B cell (primary cell): ENCODE measurements at regions not wholly inside any gene's neighbourhood (a gene's known extent, or its start where the extent isn't known, plus 50 kb on each side); places are given as distances from the start of the nearest gene placed in this dataset.

ENCODE experiments used
- ATAC-seq: fragments of 200-7000 bp; cut with Tn5 transposase; one replicate; pipeline ENCODE4 v1.10.0; 2021; ENCODE audit warnings: low read depth, mild to moderate bottlenecking, moderate number of reproducible peaks, moderate library complexity
- CTCF ChIA-PET: fragments of 350-600 bp; sonication (Branson Sonifier 250); formaldehyde crosslinking; loops from one replicate; lab custom pipeline; 2021; ENCODE audit warnings: antibody characterized with exemption, inconsistent platforms; lab: Charles Lee
- POLR2A ChIA-PET: fragments of 350-600 bp; sonication (Branson Sonifier 250); formaldehyde crosslinking; loops from one replicate; lab custom pipeline; 2021; ENCODE audit warnings: antibody characterized with exemption; lab: Charles Lee
- DNase-seq: peaks from one replicate; pipeline ENCODE4 v3.0.0; 2013
- H2AFZ ChIP-seq: 2 replicates; pipeline ENCODE4 v1.6.1; 2012; ENCODE audit warnings: mild to moderate bottlenecking, low read depth, low read length; ENCODE audit not compliant: insufficient read depth, poor library complexity, severe bottlenecking
- H3K27ac ChIP-seq, 2 donors: 1 replicate in 1 of 2; 2 replicates in 1 of 2; pipeline ENCODE4 v1.5.1; 2012 to 2013; ENCODE audit warnings: low read length in 2 of 2, mild to moderate bottlenecking in 2 of 2, moderate library complexity in 1 of 2
- H3K27me3 ChIP-seq, 4 experiments: fragments of 200-600 bp in 1 of 4; sonication (generic) in 1 of 4; replicated peaks in 1 of 4; 1 replicate in 2 of 4; 2 replicates in 2 of 4; pipeline versions ENCODE4 v1.6.1 to v1.7.0; 2013 to 2016; ENCODE audit warnings: low read length in 3 of 4, mild to moderate bottlenecking in 2 of 4, mixed read lengths in 1 of 4, moderate library complexity in 1 of 4; ENCODE audit not compliant: insufficient read depth in 4 of 4, control insufficient read depth in 3 of 4; ENCODE audit errors: control extremely low read depth in 1 of 4
- H3K36me3 ChIP-seq, 2 experiments: replicated peaks in 1 of 2; 1 replicate in 1 of 2; 2 replicates in 1 of 2; pipeline versions ENCODE4 v1.6.1 to v1.7.1; 2013; ENCODE audit warnings: low read length in 1 of 2; ENCODE audit not compliant: insufficient read depth in 2 of 2, control insufficient read depth in 1 of 2; ENCODE audit errors: control extremely low read depth in 1 of 2, extremely low read depth in 1 of 2
- H3K4me1 ChIP-seq, 2 donors: fragments of 200-600 bp in 1 of 2; sonication (generic) in 1 of 2; 1 replicate in 1 of 2; 2 replicates in 1 of 2; pipeline versions ENCODE4 v1.5.1 to v1.6.1; 2013 to 2017; ENCODE audit warnings: low read length in 2 of 2; ENCODE audit not compliant: control insufficient read depth in 2 of 2, insufficient read depth in 2 of 2
- H3K4me2 ChIP-seq: replicated peaks from 2 replicates; pipeline ENCODE3; 2012; ENCODE audit warnings: mild to moderate bottlenecking, low read depth, low read length; ENCODE audit not compliant: poor library complexity, severe bottlenecking
- H3K4me3 ChIP-seq, 5 experiments: fragments of 200-600 bp in 1 of 5; sonication (generic) in 1 of 5; 1 replicate in 3 of 5; 2 replicates in 2 of 5; pipeline versions ENCODE4 v1.5.1 to v1.7.0; 2011 to 2016; ENCODE audit warnings: low read length in 4 of 5, mild to moderate bottlenecking in 4 of 5, low read depth in 2 of 5, control low read depth in 1 of 5, moderate library complexity in 1 of 5; ENCODE audit not compliant: insufficient read depth in 1 of 5; ENCODE audit errors: control extremely low read depth in 1 of 5, extremely low read depth in 1 of 5
- H3K79me2 ChIP-seq: fragments of 200-600 bp; sonication (generic); one replicate; pipeline ENCODE4 v1.6.0; 2016; ENCODE audit warnings: low read length; ENCODE audit not compliant: control insufficient read depth, insufficient read depth
- H3K9ac ChIP-seq: fragments of 200-600 bp; sonication (generic); 2 replicates; pipeline ENCODE4 v1.6.1; 2017; ENCODE audit warnings: mild to moderate bottlenecking, low read length, moderate library complexity
- H3K9me3 ChIP-seq, 3 donors: one replicate each; pipeline versions ENCODE4 v1.6.1 to v1.7.1; 2013; ENCODE audit warnings: low read length in 2 of 3; ENCODE audit not compliant: control insufficient read depth in 2 of 3, insufficient read depth in 1 of 3; ENCODE audit errors: control extremely low read depth in 1 of 3
- H4K20me1 ChIP-seq: 2 replicates; pipeline ENCODE4 v1.6.0; 2012; ENCODE audit warnings: mild to moderate bottlenecking, low read length; ENCODE audit not compliant: insufficient read depth, control insufficient read depth, poor library complexity, severe bottlenecking
- H3K27ac Mint-ChIP-seq: one replicate; pipeline ENCODE4 v1.8.0; 2021; ENCODE audit warnings: mixed read lengths
- H3K27me3 Mint-ChIP-seq: one replicate; pipeline ENCODE4 v1.8.0; 2021; ENCODE audit warnings: mixed read lengths
- H3K4me1 Mint-ChIP-seq: one replicate; pipeline ENCODE4 v1.8.0; 2021; ENCODE audit warnings: mixed read lengths
- H3K4me3 Mint-ChIP-seq: one replicate; pipeline ENCODE4 v1.8.0; 2021; ENCODE audit warnings: mixed read lengths
- H3K9me3 Mint-ChIP-seq: one replicate; pipeline ENCODE4 v1.8.0; 2022; ENCODE audit warnings: mixed read lengths; ENCODE audit not compliant: insufficient read depth
- CTCF ChIP-seq: fragments of 200-600 bp; IDR thresholded peaks from one replicate; pipeline ENCODE4 v1.8.0; 2022; ENCODE audit warnings: antibody characterized with exemption, mild to moderate bottlenecking
- EZH2 ChIP-seq: IDR thresholded peaks from 2 replicates; pipeline ENCODE4 v1.6.1; 2012; ENCODE audit warnings: borderline replicate concordance, low read depth, mild to moderate bottlenecking, moderate library complexity, low read length; ENCODE audit not compliant: insufficient read depth, poor library complexity, severe bottlenecking
- WGBS: methylation state at CpG from one replicate; pipeline ENCODE4 v1.1.5; 2013; ENCODE audit warnings: missing lambda C conversion rate; ENCODE audit not compliant: insufficient coverage; 5-methylcytosine and 5-hydroxymethylcytosine counted together
- intact Hi-C: fragments of 100-400 bp; cut with micrococcal nuclease; formaldehyde crosslinking; loops from one replicate; pipeline ENCODE4 v1.10.0; 2022

GRCh38 chr10:124287791-124288190 lies 130.9 kb downstream of the OAT start:
- Mint-ChIP-seq H3K4me1 (peaks cover 18% of the 10 kb centered on the region), H3K27ac (no peak overlapping the region), H3K27me3 (no peaks in the 10 kb centered on the region), H3K4me3 (no peak overlapping the region), H3K9me3 (no peaks in the 10 kb centered on the region)
- Histone ChIP-seq H3K27ac (no peak overlapping the region), H3K36me3 (no peaks in the 10 kb centered on the region), H3K4me3 (no peak overlapping the region), H3K4me2 (no peak overlapping the region), H3K4me1 (peaks cover 9 to 16% of the 10 kb centered on the region in 2 donors), H3K9ac (no peak overlapping the region), H4K20me1 (no peaks in the 10 kb centered on the region), H3K27me3 (no peaks in the 10 kb centered on the region), H3K9me3 (no peaks in the 10 kb centered on the region), H2AFZ (no peak overlapping the region), H3K79me2 (no peaks in the 10 kb centered on the region)
- ATAC-seq, result no peak
- 92% methylated on average over 8 of the region's 9 CpGs for WGBS
- ChIA-PET CTCF (no interaction called here), POLR2A (no interaction called here)
- TF ChIP-seq EZH2 (no peak), CTCF (no peak)
- no peak for DNase-seq
- intact Hi-C loops, result loop anchor here (2.0 kb wide), 1 partner anchor 63 kb away; no protein-coding TSS in a partner anchor

- no peak overlapping the region for H3K4me3 Mint-ChIP-seq
Measured at GRCh38 chr10:124287071-124287685, 131.5 kb downstream of the OAT start.

More at GRCh38 chr10:124287071-124287685, 131.5 kb downstream of the OAT start:
- H3K27me3 Mint-ChIP-seq, result no peaks in the 10 kb centered on the region
- no peaks in the 10 kb centered on the region for H3K9me3 Mint-ChIP-seq
- no peak overlapping the region for H3K27ac Mint-ChIP-seq
- H3K4me2 ChIP-seq, result no peak overlapping the region
- no peak overlapping the region for H2AFZ ChIP-seq
- H3K79me2 ChIP-seq, result no peaks in the 10 kb centered on the region
- H3K27me3 ChIP-seq, result no peaks in the 10 kb centered on the region
- no peak overlapping the region for H3K27ac ChIP-seq
- TF ChIP-seq EZH2 (no peak), CTCF (no peak)
- ChIA-PET CTCF (no interaction called here), POLR2A (no interaction called here)
- intact Hi-C loops, result loop anchor here (2.0 kb wide), 1 partner anchor 62 kb away; no protein-coding TSS in a partner anchor
- no peaks in the 10 kb centered on the region for H3K9me3 ChIP-seq
- H4K20me1 ChIP-seq, result no peaks in the 10 kb centered on the region
- peaks cover 18% of the 10 kb centered on the region for H3K4me1 Mint-ChIP-seq
- no peak overlapping the region for H3K9ac ChIP-seq
- DNase-seq, result no peak
- H3K4me3 ChIP-seq, result no peak overlapping the region
- no peak for ATAC-seq
- 95% methylated on average over 8 of the region's 10 CpGs for WGBS
- peaks cover 9 to 16% of the 10 kb centered on the region in 2 donors for H3K4me1 ChIP-seq
- no peaks in the 10 kb centered on the region for H3K36me3 ChIP-seq
